Heart right ventricle (tissue), 16 donors: ENCODE measurements at regions not wholly inside any gene's neighbourhood (a gene's known extent, or its start where the extent isn't known, plus 50 kb on each side); places are given as distances from the start of the nearest gene placed in this dataset.

ENCODE experiments used
- ATAC-seq, 8 donors: fragments of 200-7000 bp; cut with Tn5 transposase; one replicate each; pipeline ENCODE4 v1.9.1; 2020; ENCODE audit warnings: mild to moderate bottlenecking in 8 of 8, moderate library complexity in 8 of 8, moderate number of reproducible peaks in 1 of 8
- DNase-seq, 2 donors: peaks; one replicate each; pipeline ENCODE4 v3.0.0-alpha.2; 2020
- H3K27ac ChIP-seq, 10 donors: fragments of 200-600 bp; sonication (generic) in 2 of 10; one replicate each; pipeline versions ENCODE4 v1.5.0 to v1.8.0; 2020 to 2022; ENCODE audit warnings: mild to moderate bottlenecking in 3 of 10
- H3K27me3 ChIP-seq, 7 donors: fragments of 200-600 bp; one replicate each; pipeline ENCODE4 v1.8.0; 2021 to 2022; ENCODE audit warnings: mild to moderate bottlenecking in 2 of 7
- H3K36me3 ChIP-seq, 9 donors: fragments of 200-600 bp; sonication (generic) in 1 of 9; one replicate each; pipeline versions ENCODE4 v1.5.0 to v1.8.0; 2020 to 2022; ENCODE audit warnings: mild to moderate bottlenecking in 2 of 9
- H3K4me1 ChIP-seq, 9 donors: fragments of 200-600 bp; sonication (generic) in 1 of 9; one replicate each; pipeline versions ENCODE4 v1.5.0 to v1.8.0; 2020 to 2022; ENCODE audit warnings: mild to moderate bottlenecking in 4 of 9
- H3K4me3 ChIP-seq, 10 donors: fragments of 200-600 bp; sonication (generic) in 2 of 10; one replicate each; pipeline versions ENCODE4 v1.5.0 to v1.8.0; 2020 to 2022; ENCODE audit warnings: mild to moderate bottlenecking in 7 of 10, moderate library complexity in 2 of 10
- H3K9me3 ChIP-seq, 11 donors: fragments of 200-600 bp in 10 of 11; sonication (generic) in 2 of 11; one replicate each; pipeline versions ENCODE4 v1.5.0 to v1.8.0; 2013 to 2022; ENCODE audit warnings: mild to moderate bottlenecking in 2 of 11, control low read depth in 1 of 11, moderate library complexity in 1 of 11
- WGBS, 2 donors: extraction: QIAGEN DNeasy Blood & Tissue Kit; methylation state at CpG; one replicate each; pipeline ENCODE4 v1.1.7; 2013; ENCODE audit warnings: inconsistent platforms in 1 of 2; 5-methylcytosine and 5-hydroxymethylcytosine counted together
- intact Hi-C, 10 donors: fragments of 100-400 bp; cut with DNase I; formaldehyde crosslinking; loops; one replicate each; pipeline versions ENCODE4 v1.11.1 to v1.14.2; 2022
- TF ChIP-seq, protein P1 (sequence below), 9 donors: fragments of 200-600 bp; sonication (generic) in 2 of 9; IDR thresholded peaks; one replicate each; pipeline versions ENCODE4 v1.5.0 to v1.8.0; 2021 to 2022; ENCODE audit warnings: antibody characterized with exemption in 9 of 9, mild to moderate bottlenecking in 5 of 9, moderate library complexity in 1 of 9
- donor health status: Arrhythmogenic right ventricular cardiomyopathy.
- donor health status: ischemic (EF 13 %, LVEDD 7.1; RV severe dilation, severe dysfunction).
- donor health status: healthy with polysubstance abuse.
- donor health status: DM: no; HTN: yes; CAD: no.
- donor health status: DM: no; HTN: no; CAD: no.
- donor health status: ischemic (EF 25% LVEDD 6.9; RV normal size, moderate dysfunction).
- donor health status: ischemic (EF 25% LVEDD 5.7; RV mildly dilated, moderate dysfunction).
- donor health status: healthy.
- donor health status: DM: yes; HTN: yes; CAD: no.
- donor health status: Ischemic cardiomyopathy.
- donor health status: ischemic (EF 35%, LVEDD 5.7; RV mildly dilated, moderate dysfunction).
- donor health status: nonischemic (EF 11% LVEDD 7.7; RV severe dilation, severe dysfunction).
- donor health status: DM: yes; HTN: yes; CAD: no.
- donor health status: PGD.
- donor health status: ischemic (EF 29% LVEDD 5.4; RV normal size, mild dysfunction).
- donor health status: nonischemic (EF 23%, LVEDD 6.1; RV moderate dilation, normal function).

DNA sequence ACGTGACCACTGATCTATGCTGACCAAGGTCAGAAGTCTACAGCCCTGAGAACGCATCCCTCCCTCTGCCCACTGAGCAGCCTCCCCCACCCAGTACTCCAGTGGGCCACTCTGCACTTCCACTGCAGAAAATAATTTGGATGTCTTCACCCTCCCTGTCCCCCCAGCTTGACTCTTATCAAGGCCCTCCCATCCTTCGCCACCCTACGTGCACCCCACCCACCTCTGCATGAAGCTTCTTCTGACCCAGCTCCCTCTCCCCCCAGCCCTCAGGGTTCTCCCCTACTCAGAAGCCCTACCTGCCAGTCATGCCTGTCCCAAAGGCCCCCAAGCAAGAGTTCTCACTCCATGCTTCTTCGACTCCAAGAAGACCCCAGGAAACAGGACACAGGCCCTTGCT is 138.5 kb upstream of the FSTL4 start:
- peaks cover 0 to 2% (median 0%) of the 10 kb centered on the region in 11 donors for H3K9me3 ChIP-seq
- DNase-seq (no peak), ATAC-seq (no peak)
- intact Hi-C loops, result loop anchor here in 5 of 10 donors (10.0 kb wide), 2 partner anchors 114 to 184 kb away; no protein-coding TSS in a partner anchor
- no peak overlapping the region for H3K27ac ChIP-seq
- no peaks in the 10 kb centered on the region for H3K36me3 ChIP-seq
- H3K27me3 ChIP-seq, result peaks cover 0 to 13% (median 6%) of the 10 kb centered on the region in 7 donors
- TF ChIP-seq, protein P1, sequence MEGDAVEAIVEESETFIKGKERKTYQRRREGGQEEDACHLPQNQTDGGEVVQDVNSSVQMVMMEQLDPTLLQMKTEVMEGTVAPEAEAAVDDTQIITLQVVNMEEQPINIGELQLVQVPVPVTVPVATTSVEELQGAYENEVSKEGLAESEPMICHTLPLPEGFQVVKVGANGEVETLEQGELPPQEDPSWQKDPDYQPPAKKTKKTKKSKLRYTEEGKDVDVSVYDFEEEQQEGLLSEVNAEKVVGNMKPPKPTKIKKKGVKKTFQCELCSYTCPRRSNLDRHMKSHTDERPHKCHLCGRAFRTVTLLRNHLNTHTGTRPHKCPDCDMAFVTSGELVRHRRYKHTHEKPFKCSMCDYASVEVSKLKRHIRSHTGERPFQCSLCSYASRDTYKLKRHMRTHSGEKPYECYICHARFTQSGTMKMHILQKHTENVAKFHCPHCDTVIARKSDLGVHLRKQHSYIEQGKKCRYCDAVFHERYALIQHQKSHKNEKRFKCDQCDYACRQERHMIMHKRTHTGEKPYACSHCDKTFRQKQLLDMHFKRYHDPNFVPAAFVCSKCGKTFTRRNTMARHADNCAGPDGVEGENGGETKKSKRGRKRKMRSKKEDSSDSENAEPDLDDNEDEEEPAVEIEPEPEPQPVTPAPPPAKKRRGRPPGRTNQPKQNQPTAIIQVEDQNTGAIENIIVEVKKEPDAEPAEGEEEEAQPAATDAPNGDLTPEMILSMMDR (IDR thresholded peaks at IDR 0.05), result no peak
- no peak overlapping the region for H3K4me3 ChIP-seq
- WGBS, 2 donors, result 86 to 87% methylated on average over 5 of the region's 5 CpGs
- no peaks in the 10 kb centered on the region for H3K4me1 ChIP-seq

DNA sequence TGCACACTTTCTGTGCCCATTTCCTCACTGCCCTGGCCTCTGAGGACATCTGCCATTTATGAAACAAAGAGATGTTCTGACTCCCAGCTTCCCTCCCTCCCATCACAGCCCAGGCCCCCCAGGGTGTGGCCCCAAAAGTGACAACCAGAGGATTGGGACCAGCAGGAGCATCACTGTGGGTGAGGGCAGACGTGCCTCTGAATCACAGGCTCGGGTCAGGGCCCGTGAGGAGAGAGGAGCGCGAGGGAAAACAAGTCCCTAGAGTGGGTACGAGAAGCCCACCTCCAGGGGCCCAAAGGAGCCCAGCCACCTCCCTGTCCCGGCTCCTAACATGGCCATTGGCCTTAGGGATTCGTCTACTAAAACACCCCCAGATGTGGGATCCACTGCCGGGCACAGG is 138.0 kb upstream of the FSTL4 start:
- Histone ChIP-seq H3K27ac (no peak overlapping the region), H3K4me3 (no peak overlapping the region), H3K27me3 (peaks cover 0 to 8% (median 1%) of the 10 kb centered on the region in 7 donors), H3K9me3 (peaks cover 0 to 2% (median 0%) of the 10 kb centered on the region in 11 donors), H3K36me3 (no peaks in the 10 kb centered on the region), H3K4me1 (no peaks in the 10 kb centered on the region)
- intact Hi-C loops, result loop anchor here in 5 of 10 donors (10.0 kb wide), 2 partner anchors 114 to 184 kb away; no protein-coding TSS in a partner anchor
- no peak for DNase-seq
- 93 to 94% methylated on average over 9 of the region's 9 CpGs for WGBS, 2 donors
- no peak for ATAC-seq
- TF ChIP-seq, protein P1 (IDR thresholded peaks at IDR 0.05), result no peak

DNA sequence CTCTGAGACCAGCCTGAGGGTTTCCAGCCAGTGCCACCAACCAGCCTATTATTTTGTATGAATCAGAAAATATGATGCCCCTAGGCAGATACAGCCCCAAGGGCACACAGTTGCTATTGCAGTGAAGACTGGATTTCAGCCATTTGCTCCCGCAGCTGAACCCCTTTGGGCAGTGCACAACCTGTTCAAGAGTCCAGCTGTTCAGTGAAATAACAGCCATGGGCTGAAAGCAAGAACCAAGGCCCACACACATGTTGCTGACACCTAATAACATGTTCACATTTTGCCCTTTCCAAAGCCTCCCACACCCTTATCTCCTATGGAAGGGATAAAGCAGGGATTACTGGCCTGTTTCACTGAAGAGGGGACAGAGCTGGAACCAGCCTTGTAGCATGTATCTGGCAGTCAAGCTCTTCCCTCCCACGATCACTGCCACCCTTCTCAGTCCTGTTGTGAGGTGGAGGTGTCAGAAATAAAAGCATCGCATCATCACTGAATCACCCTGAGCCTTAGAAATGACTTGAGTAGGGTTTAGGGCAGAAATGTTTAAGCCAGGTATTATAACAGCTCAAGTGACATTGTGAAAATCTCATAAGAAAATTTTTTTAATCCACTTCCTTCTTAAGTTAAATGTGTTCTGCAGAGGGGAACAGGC is 137.1 kb upstream of the FSTL4 start:
- ATAC-seq (no peak), DNase-seq (no peak)
- WGBS, 2 donors, result 76 to 80% methylated on average over 3 of the region's 3 CpGs

DNA sequence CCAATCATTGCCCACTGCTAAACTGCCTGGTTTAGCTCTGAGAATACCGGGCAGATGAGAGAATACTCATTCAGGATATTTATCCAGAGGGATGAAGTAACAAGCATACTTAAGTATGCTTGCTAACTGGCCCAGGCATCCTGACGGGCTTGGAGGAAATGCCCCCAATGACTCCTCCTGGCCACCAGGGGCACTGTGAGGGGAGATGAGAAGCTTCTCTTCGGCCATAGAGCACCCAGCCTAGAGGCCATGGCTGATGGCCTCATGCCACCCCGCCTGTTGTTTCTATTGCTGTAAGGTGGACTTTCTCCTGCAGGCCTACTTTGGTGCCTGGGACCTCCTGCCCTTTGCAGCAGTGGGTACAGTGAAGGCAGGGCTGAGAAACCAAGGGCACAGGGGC is 134.5 kb upstream of the FSTL4 start:
- peaks cover 0 to 4% (median 0%) of the 10 kb centered on the region in 9 donors for H3K4me1 ChIP-seq
- no peak overlapping the region for H3K27ac ChIP-seq
- H3K27me3 ChIP-seq, result peaks cover 0 to 12% (median 8%) of the 10 kb centered on the region in 7 donors
- DNase-seq, result no peak
- no peak overlapping the region for H3K4me3 ChIP-seq
- no peaks in the 10 kb centered on the region for H3K36me3 ChIP-seq
- WGBS, 2 donors, result 80 to 85% methylated on average over 4 of the region's 4 CpGs
- intact Hi-C loops, result no loop called here
- TF ChIP-seq, protein P1 (IDR thresholded peaks at IDR 0.05), result peak in 1 of 9 donors; percentile 16
- no peak for ATAC-seq
- peaks cover 0 to 2% (median 0%) of the 10 kb centered on the region in 11 donors for H3K9me3 ChIP-seq

More for the DNA sequence above, 137.1 kb upstream of the FSTL4 start:
- H3K27me3 ChIP-seq, result no peaks in the 10 kb centered on the region
- H3K4me1 ChIP-seq, result peaks cover 0 to 4% (median 0%) of the 10 kb centered on the region in 9 donors
- H3K27ac ChIP-seq, result no peak overlapping the region
- intact Hi-C loops, result no loop called here
- H3K9me3 ChIP-seq, result peaks cover 0 to 2% (median 0%) of the 10 kb centered on the region in 11 donors
- no peaks in the 10 kb centered on the region for H3K36me3 ChIP-seq
- H3K4me3 ChIP-seq, result no peak overlapping the region
- TF ChIP-seq, protein P1 (IDR thresholded peaks at IDR 0.05), result no peak
